ENCODE measurements at regions not wholly inside any gene's neighbourhood (a gene's known extent, or its start where the extent isn't known, plus 50 kb on each side); places are given as distances from the start of the nearest gene placed in this dataset.
"Not testable (repeated sequence)": the region's sequence is repeated elsewhere in the genome, so short reads cannot be mapped to it uniquely, and the experiment has no call there.

GRCh38 chrX:13377550-13377934 is 57.7 kb upstream of the ATXN3L start:
- Histone ChIP-seq H3K4me3 (ENCODE audit: low read length) (no peak overlapping the region), H3K56ac (ENCODE audit: low read length) (no peak overlapping the region), H3K4me2 (ENCODE audit: low read length) (no peak overlapping the region), H3K36me3 (ENCODE audit: control insufficient read depth, insufficient read depth, low read length) (no peaks in the 10 kb centered on the region), H3K18ac (ENCODE audit: low read length) (no peak overlapping the region), H3K27me3 (ENCODE audit: insufficient read depth, low read length, poor library complexity) (no peaks in the 10 kb centered on the region), H3K4me1 (ENCODE audit: control insufficient read depth, low read depth, low read length) (no peaks in the 10 kb centered on the region), H3K4ac (ENCODE audit: low read depth, low read length) (no peak overlapping the region), H2BK5ac (ENCODE audit: low read length) (no peak overlapping the region), H2BK120ac (ENCODE audit: low read depth, low read length) (no peak overlapping the region), H2BK15ac (replicated peaks; ENCODE audit: low read depth) (no peak overlapping the region), H3K27ac (ENCODE audit: low read depth, low read length) (no peak overlapping the region), H3K23ac (ENCODE audit: low read length) (no peak overlapping the region), H2AK5ac (ENCODE audit: low read length) (no peak overlapping the region), H3K9ac (ENCODE audit: low read length) (no peak overlapping the region), H3K79me1 (ENCODE audit: low read length) (no peaks in the 10 kb centered on the region), H4K5ac (ENCODE audit: low read length) (no peak overlapping the region), H3K79me2 (ENCODE audit: control insufficient read depth, insufficient read depth, low read length) (no peaks in the 10 kb centered on the region), H4K8ac (ENCODE audit: low read depth, low read length) (no peak overlapping the region)
- no peak for DNase-seq
- no CpG with 5 or more reads among the region's 7 CpGs for WGBS (ENCODE audit: extremely low coverage, insufficient coverage, low lambda C conversion rate)

GRCh38 chrX:13376857-13377549 is 57.1 kb upstream of the ATXN3L start:
- Histone ChIP-seq H3K4me1 (ENCODE audit: control insufficient read depth, low read depth, low read length) (no peaks in the 10 kb centered on the region), H3K23ac (ENCODE audit: low read length) (no peak overlapping the region), H3K4ac (ENCODE audit: low read depth, low read length) (no peak overlapping the region), H3K9ac (ENCODE audit: low read length) (no peak overlapping the region), H3K4me3 (ENCODE audit: low read length) (no peak overlapping the region), H3K27ac (ENCODE audit: low read depth, low read length) (no peak overlapping the region), H4K5ac (ENCODE audit: low read length) (no peak overlapping the region), H3K36me3 (ENCODE audit: control insufficient read depth, insufficient read depth, low read length) (no peaks in the 10 kb centered on the region), H3K56ac (ENCODE audit: low read length) (no peak overlapping the region), H2BK120ac (ENCODE audit: low read depth, low read length) (no peak overlapping the region), H4K8ac (ENCODE audit: low read depth, low read length) (no peak overlapping the region), H3K4me2 (ENCODE audit: low read length) (no peak overlapping the region), H3K27me3 (ENCODE audit: insufficient read depth, low read length, poor library complexity) (no peaks in the 10 kb centered on the region), H3K79me2 (ENCODE audit: control insufficient read depth, insufficient read depth, low read length) (no peaks in the 10 kb centered on the region), H2BK15ac (replicated peaks; ENCODE audit: low read depth) (no peak overlapping the region), H3K79me1 (ENCODE audit: low read length) (no peaks in the 10 kb centered on the region), H3K18ac (ENCODE audit: low read length) (no peak overlapping the region), H2BK5ac (ENCODE audit: low read length) (no peak overlapping the region), H2AK5ac (ENCODE audit: low read length) (no peak overlapping the region)
- DNase-seq: no peak
- WGBS (ENCODE audit: extremely low coverage, insufficient coverage, low lambda C conversion rate): no CpG with 5 or more reads among the region's 9 CpGs

- H4K5ac ChIP-seq (ENCODE audit: low read length); H3K9ac ChIP-seq (ENCODE audit: low read length); H3K23ac ChIP-seq (ENCODE audit: low read length); H3K79me1 ChIP-seq (ENCODE audit: low read length); H3K27ac ChIP-seq (ENCODE audit: low read depth, low read length); H3K4me3 ChIP-seq (ENCODE audit: low read length); H3K36me3 ChIP-seq (ENCODE audit: control insufficient read depth, insufficient read depth, low read length); H3K56ac ChIP-seq (ENCODE audit: low read length); DNase-seq; H2AK5ac ChIP-seq (ENCODE audit: low read length); H3K4me1 ChIP-seq (ENCODE audit: control insufficient read depth, low read depth, low read length); H2BK120ac ChIP-seq (ENCODE audit: low read depth, low read length); H3K27me3 ChIP-seq (ENCODE audit: insufficient read depth, low read length, poor library complexity); H3K4ac ChIP-seq (ENCODE audit: low read depth, low read length); H3K79me2 ChIP-seq (ENCODE audit: control insufficient read depth, insufficient read depth, low read length); H2BK15ac ChIP-seq (replicated peaks; ENCODE audit: low read depth); H3K4me2 ChIP-seq (ENCODE audit: low read length); H3K18ac ChIP-seq (ENCODE audit: low read length); H4K8ac ChIP-seq (ENCODE audit: low read depth, low read length); H2BK5ac ChIP-seq (ENCODE audit: low read length): not testable (repeated sequence)
- no CpG with 5 or more reads among the region's 8 CpGs for WGBS (ENCODE audit: extremely low coverage, insufficient coverage, low lambda C conversion rate)
Measured at GRCh38 chrX:13375596-13375995, 55.7 kb upstream of the ATXN3L start.

- H3K27ac ChIP-seq (ENCODE audit: low read depth, low read length): no peak overlapping the region
- H2AK5ac ChIP-seq (ENCODE audit: low read length): no peak overlapping the region
- no peak overlapping the region for H2BK15ac ChIP-seq (replicated peaks; ENCODE audit: low read depth)
- DNase-seq: no peak
- H3K79me1 ChIP-seq (ENCODE audit: low read length): no peaks in the 10 kb centered on the region
- H3K4ac ChIP-seq (ENCODE audit: low read depth, low read length): no peak overlapping the region
- no peaks in the 10 kb centered on the region for H3K79me2 ChIP-seq (ENCODE audit: control insufficient read depth, insufficient read depth, low read length)
- no peak overlapping the region for H2BK120ac ChIP-seq (ENCODE audit: low read depth, low read length)
- no peaks in the 10 kb centered on the region for H3K27me3 ChIP-seq (ENCODE audit: insufficient read depth, low read length, poor library complexity)
- no peak overlapping the region for H3K18ac ChIP-seq (ENCODE audit: low read length)
- no peak overlapping the region for H3K4me3 ChIP-seq (ENCODE audit: low read length)
- no peak overlapping the region for H3K9ac ChIP-seq (ENCODE audit: low read length)
- H4K5ac ChIP-seq (ENCODE audit: low read length): no peak overlapping the region
- no peaks in the 10 kb centered on the region for H3K4me1 ChIP-seq (ENCODE audit: control insufficient read depth, low read depth, low read length)
- H3K36me3 ChIP-seq (ENCODE audit: control insufficient read depth, insufficient read depth, low read length): no peaks in the 10 kb centered on the region
- no CpG with 5 or more reads among the region's 2 CpGs for WGBS (ENCODE audit: extremely low coverage, insufficient coverage, low lambda C conversion rate)
- no peak overlapping the region for H3K4me2 ChIP-seq (ENCODE audit: low read length)
- H3K56ac ChIP-seq (ENCODE audit: low read length): no peak overlapping the region
- H4K8ac ChIP-seq (ENCODE audit: low read depth, low read length): no peak overlapping the region
- no peak overlapping the region for H3K23ac ChIP-seq (ENCODE audit: low read length)
- no peak overlapping the region for H2BK5ac ChIP-seq (ENCODE audit: low read length)
Measured at GRCh38 chrX:13374364-13374763, 54.5 kb upstream of the ATXN3L start.

- Histone ChIP-seq H3K4me2 (ENCODE audit: low read length) (no peak overlapping the region), H3K4me3 (ENCODE audit: low read length) (no peak overlapping the region), H2BK120ac (ENCODE audit: low read depth, low read length) (no peak overlapping the region), H3K36me3 (ENCODE audit: control insufficient read depth, insufficient read depth, low read length) (no peaks in the 10 kb centered on the region), H3K79me1 (ENCODE audit: low read length) (no peaks in the 10 kb centered on the region), H3K9ac (ENCODE audit: low read length) (no peak overlapping the region), H4K8ac (ENCODE audit: low read depth, low read length) (no peak overlapping the region), H3K18ac (ENCODE audit: low read length) (no peak overlapping the region), H3K79me2 (ENCODE audit: control insufficient read depth, insufficient read depth, low read length) (no peaks in the 10 kb centered on the region), H2BK5ac (ENCODE audit: low read length) (no peak overlapping the region), H3K23ac (ENCODE audit: low read length) (no peak overlapping the region), H3K4me1 (ENCODE audit: control insufficient read depth, low read depth, low read length) (no peaks in the 10 kb centered on the region), H3K4ac (ENCODE audit: low read depth, low read length) (no peak overlapping the region), H3K27ac (ENCODE audit: low read depth, low read length) (no peak overlapping the region), H2BK15ac (replicated peaks; ENCODE audit: low read depth) (no peak overlapping the region), H2AK5ac (ENCODE audit: low read length) (no peak overlapping the region), H3K56ac (ENCODE audit: low read length) (no peak overlapping the region), H4K5ac (ENCODE audit: low read length) (no peak overlapping the region), H3K27me3 (ENCODE audit: insufficient read depth, low read length, poor library complexity) (no peaks in the 10 kb centered on the region)
- DNase-seq: no peak
- WGBS (ENCODE audit: extremely low coverage, insufficient coverage, low lambda C conversion rate): no CpG with 5 or more reads among the region's 7 CpGs
Measured at GRCh38 chrX:13373431-13374187, 53.8 kb upstream of the ATXN3L start.
